HT1080 (cell line): ENCODE measurements at regions not wholly inside any gene's neighbourhood (a gene's known extent, or its start where the extent isn't known, plus 50 kb on each side); places are given as distances from the start of the nearest gene placed in this dataset.
A peak's percentile ranks its signal among the peaks of the same experiment; 100 is the strongest.
"Not testable (repeated sequence)": the region's sequence is repeated elsewhere in the genome, so short reads cannot be mapped to it uniquely, and the experiment has no call there.

Experiments
- DNase-seq: peaks from one replicate; pipeline ENCODE4 v3.0.0-alpha.2; 2015; ENCODE audit warnings: low read depth

DNA sequence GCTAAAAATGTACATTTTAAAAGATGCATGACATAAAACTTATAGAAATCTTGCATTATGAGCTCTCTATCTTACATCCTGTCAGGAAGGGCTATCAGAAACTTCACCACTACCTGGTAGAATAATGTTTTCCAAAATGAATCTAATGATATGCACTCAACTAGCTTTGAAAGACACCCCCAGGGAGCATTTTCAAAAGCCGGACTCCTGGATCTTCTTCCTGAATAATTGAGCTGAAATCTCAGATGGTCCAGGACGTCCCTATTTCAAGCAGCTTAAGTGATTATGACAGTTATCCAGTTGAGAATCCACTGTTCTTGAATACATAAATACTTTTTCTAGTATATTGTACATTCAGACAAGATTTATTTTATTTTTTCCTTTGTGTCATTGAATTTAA lies 200.6 kb upstream of the MGAT4C start:
- DNase-seq: no peak

DNA sequence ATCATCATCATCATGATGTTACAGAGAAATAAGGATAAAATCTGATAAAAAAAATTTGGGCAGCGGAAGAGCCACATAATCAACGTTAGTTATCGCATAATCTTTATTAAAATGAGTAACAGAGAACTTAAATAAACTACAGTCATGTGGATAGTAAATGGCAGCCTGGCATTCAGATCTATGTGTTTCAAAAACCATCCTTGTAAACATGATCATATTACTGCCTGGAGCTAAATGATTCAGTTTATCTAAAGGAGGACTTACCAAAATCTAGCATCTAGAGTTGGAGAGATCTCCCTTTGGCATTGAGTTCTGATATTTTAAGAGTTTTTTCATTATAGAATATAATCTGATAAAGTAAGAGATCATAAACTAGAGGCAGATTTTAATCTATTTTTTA lies 200.1 kb upstream of the MGAT4C start:
- DNase-seq: no peak

DNA sequence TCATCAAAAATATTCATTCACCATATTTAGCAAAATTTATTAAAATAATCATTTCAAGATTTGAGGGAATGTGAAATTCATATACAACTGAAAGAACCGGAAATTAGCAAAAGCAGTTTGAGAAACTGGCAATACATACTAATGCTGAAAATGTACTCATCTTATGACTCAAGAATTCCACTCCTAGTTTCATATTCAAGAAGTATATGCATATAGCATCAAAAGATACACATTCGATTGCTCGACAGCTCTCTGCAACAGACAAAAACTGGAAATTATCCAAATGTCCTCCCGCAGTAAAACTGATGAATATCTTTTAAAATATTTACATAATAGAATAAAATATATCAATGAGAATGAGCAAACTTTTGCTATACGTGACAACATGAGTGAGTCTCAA lies 189.2 kb upstream of the MGAT4C start:
- DNase-seq: no peak

DNA sequence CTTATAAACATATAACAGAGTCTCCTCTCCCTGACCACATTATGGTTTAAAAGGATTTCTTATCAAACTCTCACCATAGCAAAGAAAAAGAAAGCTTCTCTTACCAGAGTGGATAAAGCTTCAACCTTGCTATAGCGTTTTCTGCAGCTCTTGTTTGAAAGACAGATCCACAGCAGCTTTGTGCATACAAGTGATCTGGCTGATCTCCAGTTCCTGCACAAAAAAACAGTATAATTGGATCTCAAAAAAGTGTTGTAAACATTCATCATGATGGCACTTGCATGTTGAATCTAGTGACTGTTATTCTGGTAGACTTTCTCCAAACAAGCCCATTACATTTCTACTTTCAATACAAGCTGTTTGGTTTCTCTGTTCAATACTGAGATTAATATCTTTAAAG lies 178.9 kb upstream of the MGAT4C start:
- no peak for DNase-seq

DNA sequence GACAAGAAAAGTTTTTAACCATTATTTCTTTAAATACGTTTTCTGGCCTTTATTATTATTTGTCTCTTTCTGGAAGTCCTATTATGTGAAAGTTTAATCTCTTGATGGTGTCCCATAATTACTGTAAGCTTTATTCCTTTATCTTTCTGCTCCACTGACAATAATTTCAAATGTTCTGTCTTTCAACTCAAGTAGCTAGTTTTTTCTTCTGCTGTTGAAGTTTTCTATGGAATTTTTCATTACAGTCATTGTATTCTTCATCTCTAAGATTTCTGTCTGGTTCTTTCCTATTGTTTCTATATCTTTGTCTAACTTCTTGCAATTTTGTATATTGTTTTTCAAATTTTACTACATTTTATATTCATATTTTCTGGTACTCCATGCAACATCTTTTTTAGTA lies 173.6 kb upstream of the MGAT4C start:
- DNase-seq: no peak

DNA sequence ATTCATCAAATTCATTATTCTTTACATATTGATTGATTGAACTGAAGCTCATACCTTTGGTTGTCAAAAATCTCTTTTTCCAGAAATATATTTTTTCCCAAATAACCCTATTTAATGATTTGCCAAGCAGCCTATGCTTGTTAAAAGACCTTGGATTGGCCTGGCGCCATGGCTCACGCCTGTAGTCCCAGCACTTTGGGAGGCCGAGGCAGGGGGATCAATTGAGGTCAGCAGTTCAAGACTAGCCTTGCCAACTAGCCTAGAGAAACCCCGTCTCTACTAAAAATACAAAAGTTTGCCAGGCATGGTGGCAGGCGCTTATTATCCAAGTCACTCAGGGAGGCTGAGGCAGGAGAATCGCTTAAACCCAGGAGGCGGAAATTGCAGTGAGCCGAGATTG lies 165.1 kb upstream of the MGAT4C start:
- no peak for DNase-seq

DNA sequence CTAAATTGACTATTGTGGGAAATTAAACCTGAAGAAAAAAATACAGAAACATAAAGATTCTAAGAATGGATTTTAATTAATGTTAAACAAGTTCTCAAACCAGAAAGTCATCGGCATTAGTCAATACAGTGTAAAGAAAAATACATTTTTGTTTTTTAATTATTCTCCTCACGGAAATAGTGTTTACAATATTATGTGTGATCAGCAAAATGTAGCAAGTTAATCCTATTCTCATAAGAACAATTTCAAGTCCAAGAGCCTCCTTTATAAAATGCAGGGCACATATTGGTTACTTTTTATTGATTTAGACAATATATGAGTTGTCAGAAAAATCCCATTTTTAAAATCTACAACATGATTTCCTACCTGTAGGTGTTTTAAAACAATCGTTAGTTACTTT lies 158.0 kb upstream of the MGAT4C start:
- no peak for DNase-seq

DNA sequence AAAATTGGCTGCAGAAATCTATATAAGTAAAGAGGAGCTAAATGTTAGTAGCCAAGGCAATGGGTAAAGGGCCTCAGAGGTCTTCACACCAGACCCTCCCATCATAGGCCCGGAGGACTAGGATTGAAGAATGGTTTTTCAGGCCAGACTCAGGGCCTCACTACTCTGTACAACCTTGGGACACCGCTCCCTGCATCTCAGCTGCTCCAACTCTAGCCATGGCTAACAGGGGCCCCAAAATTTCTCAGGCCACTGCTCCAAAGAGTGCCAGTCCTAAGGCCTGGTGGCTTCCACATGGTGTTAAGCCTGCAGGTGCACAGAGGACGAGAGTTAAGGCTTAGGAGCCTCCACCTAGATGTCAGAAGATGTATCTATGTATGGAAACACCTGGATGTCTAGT lies 155.5 kb upstream of the MGAT4C start:
- no peak for DNase-seq

DNA sequence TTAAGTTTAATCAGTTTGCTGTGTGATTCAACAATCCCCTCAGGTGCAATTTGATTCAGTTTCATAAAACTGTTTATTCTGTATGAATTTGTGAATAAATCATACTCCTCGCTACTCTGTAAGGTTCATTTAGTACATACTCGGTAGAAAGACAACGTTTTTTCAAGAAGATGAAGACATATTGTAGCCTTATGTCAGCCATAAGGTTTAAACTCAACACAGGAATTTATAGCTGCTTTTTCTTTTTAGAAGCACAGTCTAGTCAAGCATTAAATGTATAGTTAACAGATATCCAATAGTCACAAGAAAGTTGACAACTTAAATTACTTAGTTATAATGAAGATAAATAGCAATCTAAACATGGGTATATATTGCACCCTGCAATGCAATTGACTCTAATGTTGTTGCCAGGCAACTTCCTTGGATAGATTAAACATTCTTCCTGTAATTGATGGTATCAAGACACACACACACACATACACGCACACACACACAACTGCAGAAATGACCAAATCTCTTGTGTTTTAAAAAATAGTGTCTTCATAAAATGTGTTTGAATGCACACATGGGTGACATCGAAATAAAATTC lies 151.5 kb upstream of the MGAT4C start:
- DNase-seq: no peak

DNA sequence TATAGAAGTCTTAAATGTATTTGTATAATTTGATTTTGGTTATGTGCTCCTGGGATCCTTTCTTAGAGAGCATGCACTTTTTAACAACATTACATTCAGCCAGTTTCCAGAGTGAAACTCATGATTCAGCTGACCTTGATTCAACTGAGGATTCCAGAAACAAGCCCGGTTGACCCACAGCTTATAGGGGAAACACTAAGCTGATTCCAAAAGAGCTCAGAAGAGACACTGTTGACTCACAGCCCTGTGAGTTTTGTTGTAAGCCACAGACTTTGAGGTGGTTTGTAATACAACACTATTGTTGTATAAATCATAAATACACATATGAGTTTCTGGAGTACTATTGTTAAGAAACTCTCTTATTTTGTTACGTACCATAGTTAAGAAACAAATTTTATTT lies 133.8 kb upstream of the MGAT4C start:
- DNase-seq: peak; percentile 34

DNA sequence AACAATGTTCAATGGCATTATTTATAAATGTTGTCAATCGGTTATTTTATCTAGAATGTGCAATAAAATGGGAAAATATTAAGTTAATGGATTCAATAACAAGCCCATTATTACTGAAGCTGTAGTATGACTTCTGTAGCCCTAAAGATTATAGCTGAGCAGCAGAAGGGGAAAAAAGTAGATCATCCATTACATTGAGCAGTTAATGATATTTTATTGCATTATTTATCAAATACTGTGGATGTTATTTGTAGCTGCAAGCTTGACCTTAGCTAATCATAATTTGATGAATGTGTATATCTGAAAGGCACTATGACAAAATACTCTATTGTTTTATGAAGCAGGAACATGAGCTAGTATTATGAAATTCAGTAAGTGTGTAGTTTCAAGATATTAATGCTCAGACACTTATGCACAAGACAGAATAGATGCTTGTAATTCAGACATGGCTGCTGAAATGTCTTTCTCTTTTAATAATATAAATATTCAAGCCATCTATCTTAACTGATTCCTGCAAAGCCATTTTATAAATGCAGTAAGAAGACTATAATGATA lies 131.5 kb upstream of the MGAT4C start:
- no peak for DNase-seq

DNA sequence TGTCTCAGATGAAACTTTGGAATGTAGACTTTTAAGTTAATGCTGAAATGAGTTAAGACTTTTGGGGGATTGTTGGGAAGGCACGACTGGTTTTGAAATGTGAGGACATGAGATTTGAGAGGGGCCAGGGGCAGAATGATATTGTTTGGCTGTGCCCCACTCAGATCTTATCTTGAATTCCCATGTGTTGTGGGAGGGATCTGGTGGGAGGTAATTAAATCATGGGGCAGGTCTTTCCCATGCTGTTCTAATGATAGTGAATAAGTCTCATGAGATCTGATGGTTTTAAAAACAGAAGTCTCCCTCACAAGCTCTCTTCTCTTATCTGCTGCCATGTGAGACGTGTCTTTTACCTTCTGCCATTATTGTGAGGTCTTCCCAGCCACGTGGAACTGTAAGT lies 127.6 kb upstream of the MGAT4C start:
- DNase-seq: not testable (repeated sequence)

DNA sequence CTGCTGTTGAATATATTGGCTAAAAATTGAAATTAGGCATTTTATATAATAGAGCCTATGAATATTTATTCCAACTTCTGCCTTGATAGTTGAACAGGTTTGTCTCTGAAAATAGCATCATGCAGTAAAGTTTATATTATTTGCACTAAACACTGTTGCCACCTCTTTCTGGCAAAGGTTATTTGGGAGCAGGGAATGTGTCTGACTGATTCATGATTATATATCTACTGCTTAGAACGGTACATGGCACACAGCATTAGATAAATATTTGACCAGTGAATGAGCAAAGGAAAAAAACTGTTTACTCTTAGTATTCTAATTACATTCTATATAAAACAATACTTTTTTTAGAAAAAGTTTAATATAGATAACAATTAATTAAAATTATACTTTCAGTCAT lies 123.1 kb upstream of the MGAT4C start:
- no peak for DNase-seq

DNA sequence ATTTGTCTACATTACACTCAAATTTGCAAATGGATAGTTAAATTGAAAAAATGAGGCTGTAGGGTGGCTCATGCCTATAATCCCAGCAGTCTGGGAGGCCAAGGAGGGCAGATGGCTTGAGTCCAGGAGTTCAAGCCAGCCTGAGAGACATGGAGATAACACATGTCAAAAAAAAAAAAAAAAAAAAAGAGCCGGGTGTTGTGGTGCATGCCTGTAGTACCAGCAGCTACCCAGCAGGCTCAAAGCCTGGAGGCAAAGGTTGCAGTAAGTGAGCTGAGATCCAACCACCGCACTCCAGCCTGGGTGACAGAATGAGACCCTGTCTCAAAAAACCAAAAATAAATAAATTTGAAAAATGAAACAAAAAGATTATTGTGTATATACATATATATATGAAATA lies 119.9 kb upstream of the MGAT4C start:
- peak; percentile 7 for DNase-seq

DNA sequence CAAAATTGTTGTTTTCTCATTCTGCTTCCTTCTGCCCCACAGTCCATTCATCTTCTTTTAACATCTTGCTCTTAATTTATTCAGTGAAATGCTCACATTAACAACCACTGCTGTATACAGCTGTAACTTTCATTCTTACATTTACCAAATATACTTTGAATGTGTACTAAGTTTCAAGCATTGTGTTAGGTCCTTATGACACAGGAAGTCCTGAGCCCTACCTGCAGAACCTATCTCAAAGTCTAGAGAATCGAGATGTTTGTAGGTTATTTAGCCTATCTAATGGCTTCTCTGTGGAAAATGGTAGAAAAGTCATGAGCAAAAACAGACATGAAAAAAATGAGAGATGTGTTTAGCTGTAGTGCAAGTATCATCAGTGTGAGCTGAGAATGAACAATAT lies 117.6 kb upstream of the MGAT4C start:
- no peak for DNase-seq

DNA sequence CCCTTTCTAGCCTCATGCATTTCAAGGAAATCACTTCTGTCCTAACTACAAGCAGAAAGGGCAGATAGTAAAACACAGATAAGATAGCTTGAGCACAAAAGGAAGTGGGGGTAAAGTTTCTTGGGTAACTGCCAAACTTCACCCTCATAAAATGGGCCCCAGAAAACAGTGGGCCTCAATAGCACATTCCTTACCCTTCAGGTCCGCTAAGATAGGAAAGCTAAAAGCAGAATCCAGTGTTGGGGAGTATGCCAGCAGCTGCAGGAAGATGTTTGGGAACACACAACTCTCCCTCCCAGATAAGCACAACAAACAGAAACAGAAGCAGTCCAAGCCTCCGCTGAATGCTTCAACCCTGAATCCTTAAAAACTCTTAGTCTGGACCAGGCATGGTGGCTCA lies 110.9 kb upstream of the MGAT4C start:
- no peak for DNase-seq

DNA sequence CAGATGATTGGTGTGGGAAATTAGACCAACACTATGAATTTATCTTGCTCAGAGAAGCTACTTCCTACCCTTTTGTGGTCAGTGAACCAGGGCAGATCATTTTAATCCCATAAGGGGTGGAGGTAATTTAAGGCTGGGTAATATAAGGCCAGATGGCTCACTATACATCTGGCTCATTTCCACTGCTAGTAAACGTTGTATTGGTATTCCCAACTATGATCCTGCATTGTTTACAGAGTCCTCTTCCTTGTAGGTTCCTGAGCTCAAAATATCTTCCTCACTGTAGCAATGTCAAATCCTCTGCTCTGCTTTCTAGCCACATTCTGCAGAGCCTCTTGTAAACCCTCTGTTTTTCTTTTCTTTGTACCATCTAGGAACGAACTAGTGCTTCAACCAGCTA lies 93.0 kb upstream of the MGAT4C start:
- DNase-seq: no peak

DNA sequence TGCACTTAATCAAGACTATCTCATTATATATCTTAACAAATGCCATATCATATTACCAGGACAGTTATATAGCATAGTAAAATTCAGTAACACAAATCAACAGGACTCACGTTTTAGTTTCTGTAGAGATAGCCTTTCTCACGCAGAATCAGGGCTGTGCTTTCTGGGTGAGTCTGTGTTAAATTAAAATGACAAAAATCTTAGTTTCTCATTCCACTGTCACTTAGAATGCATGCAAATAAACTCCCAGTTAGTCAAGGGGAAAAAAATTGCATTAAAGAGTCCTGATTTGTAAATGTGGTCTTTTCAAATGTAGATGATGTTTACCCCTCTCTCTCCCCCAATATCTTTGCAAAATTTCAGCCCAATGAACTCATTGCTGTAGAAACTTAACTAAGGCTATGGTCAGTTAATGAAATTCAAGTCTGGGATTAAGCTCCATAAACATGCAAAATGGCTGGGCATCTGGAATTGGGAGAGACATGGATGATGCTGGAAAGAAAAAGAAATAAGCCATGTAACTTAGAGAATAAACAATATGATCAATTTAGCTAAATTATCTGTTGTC lies 77.8 kb upstream of the MGAT4C start:
- no peak for DNase-seq

DNA sequence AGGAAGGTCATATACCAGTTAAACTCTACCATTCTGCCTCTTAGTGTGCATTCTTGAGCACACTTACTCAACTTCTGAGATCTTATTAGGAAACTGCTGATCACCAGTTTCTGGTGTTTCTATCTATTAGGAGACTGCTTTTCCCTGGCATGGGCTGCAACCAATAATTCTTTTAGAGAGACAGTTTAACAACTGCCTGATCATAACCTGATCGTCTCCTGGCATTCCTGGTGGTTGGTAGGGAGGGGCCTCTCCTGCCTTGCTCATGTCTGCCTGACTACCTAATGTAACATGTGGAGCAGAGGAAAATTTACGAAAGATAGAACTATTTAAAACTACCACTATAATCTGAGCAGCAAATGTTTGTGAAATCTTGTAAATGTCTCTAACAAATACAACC lies 75.3 kb upstream of the MGAT4C start:
- DNase-seq: no peak

DNA sequence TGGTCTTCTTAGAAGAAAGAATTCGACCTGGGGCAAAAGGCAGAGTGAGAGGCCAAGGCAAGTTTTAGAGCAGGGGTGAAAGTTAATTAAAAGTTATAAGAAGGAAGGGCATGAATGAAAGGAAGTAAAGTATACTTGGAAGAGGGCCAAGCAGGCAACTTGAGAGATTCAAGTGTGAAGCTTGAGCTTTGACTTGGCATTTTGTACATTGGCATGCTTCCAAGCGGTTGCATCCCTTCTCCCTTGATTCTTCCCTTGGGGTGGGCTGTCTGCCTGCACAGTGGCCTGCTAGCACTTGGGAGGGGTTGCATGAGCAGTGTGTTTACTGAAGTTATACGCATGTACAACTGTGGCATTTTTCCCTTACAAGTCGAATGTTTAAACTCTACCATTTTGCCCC lies 74.8 kb upstream of the MGAT4C start:
- no peak for DNase-seq

DNA sequence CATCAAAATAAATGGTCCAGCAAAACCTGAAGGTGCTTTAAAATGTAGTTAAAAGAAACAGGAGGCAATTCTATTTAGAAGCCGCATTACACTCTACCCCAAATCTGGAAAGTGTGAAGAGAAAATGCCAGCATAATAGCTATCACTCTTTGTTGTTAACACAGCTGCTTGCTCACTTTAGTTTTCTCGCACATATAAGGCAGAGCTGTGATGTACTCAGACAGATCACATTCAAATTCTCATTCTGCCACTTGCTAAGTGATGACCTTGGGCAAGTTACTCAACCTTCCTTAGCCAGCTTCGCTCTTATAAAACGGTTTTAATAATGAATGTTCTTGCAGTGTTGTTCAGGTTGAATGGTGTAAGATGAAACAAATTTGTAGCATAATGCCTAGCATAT lies 56.0 kb upstream of the MGAT4C start:
- DNase-seq: no peak
